Stomach (tissue), 8 donors: ENCODE measurements at regions not wholly inside any gene's neighbourhood (a gene's known extent, or its start where the extent isn't known, plus 50 kb on each side); places are given as distances from the start of the nearest gene placed in this dataset.
"Not testable (repeated sequence)": the region's sequence is repeated elsewhere in the genome, so short reads cannot be mapped to it uniquely, and the experiment has no call there.

ENCODE experiments used
- DNase-seq, 2 donors: peaks; one replicate each; pipeline versions ENCODE4 v3.0.0 to v3.0.0-alpha.2; 2013 to 2019
- H3K27ac ChIP-seq, 5 donors: fragments of 200-600 bp in 4 of 5; sonication (generic) in 4 of 5; one replicate each; pipeline ENCODE4 v1.5.1; 2013 to 2019; ENCODE audit warnings: mild to moderate bottlenecking in 1 of 5, moderate library complexity in 1 of 5
- H3K27me3 ChIP-seq, 3 donors: fragments of 200-600 bp; sonication (generic); one replicate each; pipeline ENCODE4 v1.5.1; 2017 to 2019; ENCODE audit warnings: mixed run types in 1 of 3
- H3K36me3 ChIP-seq, 4 donors: fragments of 200-600 bp; sonication (generic); 1 replicate in 3 of 4; 2 replicates in 1 of 4; pipeline ENCODE4 v1.5.1; 2016 to 2019
- H3K4me1 ChIP-seq, 4 donors: fragments of 200-600 bp; sonication (generic); one replicate each; pipeline ENCODE4 v1.5.1; 2016 to 2019
- H3K4me3 ChIP-seq, 4 donors: fragments of 200-600 bp; sonication (generic) in 3 of 4; one replicate each; pipeline ENCODE4 v1.5.1; 2016 to 2019; ENCODE audit warnings: mild to moderate bottlenecking in 1 of 4
- H3K9me3 ChIP-seq, 4 donors: fragments of 200-600 bp; sonication (generic); one replicate each; pipeline ENCODE4 v1.5.1; 2016 to 2019
- CTCF ChIP-seq, 7 experiments: fragments of 450-650 bp in 4 of 7; fragments of 200-600 bp in 3 of 7; sonication (generic) in 3 of 7; IDR thresholded peaks; one replicate each; pipeline ENCODE4 v1.5.1; 2016 to 2019; ENCODE audit warnings: antibody characterized with exemption in 7 of 7, control low read depth in 2 of 7, mild to moderate bottlenecking in 1 of 7
- EP300 ChIP-seq: sonication (generic); formaldehyde crosslinking; IDR thresholded peaks from one replicate; pipeline ENCODE4 v1.6.1; 2017; ENCODE audit warnings: antibody characterized with exemption
- POLR2A ChIP-seq, 4 donors: fragments of 450-650 bp; IDR thresholded peaks; one replicate each; pipeline ENCODE4 v1.6.1; 2016; ENCODE audit warnings: antibody characterized with exemption in 4 of 4, control low read depth in 2 of 4, mild to moderate bottlenecking in 1 of 4, moderate library complexity in 1 of 4
- POLR2AphosphoS5 ChIP-seq, 3 donors: sonication (generic); formaldehyde crosslinking; IDR thresholded peaks; one replicate each; pipeline ENCODE4 v1.6.1; 2016; ENCODE audit warnings: antibody characterized with exemption in 3 of 3
- WGBS, 5 donors: extraction: QIAGEN DNeasy Blood & Tissue Kit in 3 of 5; methylation state at CpG; one replicate each; pipeline versions ENCODE4 v1.1.5 to v1.1.7; 2013 to 2018; 5-methylcytosine and 5-hydroxymethylcytosine counted together
- intact Hi-C: fragments of 100-400 bp; cut with DNase I; formaldehyde crosslinking; loops from one replicate; pipeline ENCODE4 v1.15.1; 2023; ENCODE audit warnings: low total_unique reads
- donor health status: healthy with polysubstance abuse.
- donor health status: Bipolar disorder and iron deficiency.
- donor health status: healthy.

- DNase-seq = peak; percentile 73 to 84
These were observed 314.0 kb downstream of the PTPRU start for GRCh38 chr1:29550119-29550841.

GRCh38 chr1:29549728-29550118 is 313.4 kb downstream of the PTPRU start:
- peak in 1 of 2 donors; percentile 29 for DNase-seq
- peak overlapping the region in 2 of 5 donors; percentile 56 for H3K27ac ChIP-seq
- H3K4me3 ChIP-seq, H3K4me1 ChIP-seq, H3K36me3 ChIP-seq, H3K9me3 ChIP-seq: not testable (repeated sequence)
- intact Hi-C loops = loop anchor here (10.0 kb wide), 1 partner anchor 1105 kb away; no protein-coding TSS in a partner anchor
- H3K27me3 ChIP-seq = peaks cover 0 to 16% (median 0%) of the 10 kb centered on the region in 3 donors
- 28 to 72% (median 52%) methylated on average over 1 to 6 of the region's 7 CpGs for WGBS, 5 donors

More at GRCh38 chr1:29550119-29550841, 314.0 kb downstream of the PTPRU start:
- H3K27me3 ChIP-seq = peaks cover 0 to 16% (median 0%) of the 10 kb centered on the region in 3 donors
- intact Hi-C loops = loop anchor here (10.0 kb wide), 1 partner anchor 1105 kb away; no protein-coding TSS in a partner anchor
- H3K27ac ChIP-seq = peak overlapping the region in 3 of 5 donors; percentile 39 to 65 (median 56)
- H3K4me1 ChIP-seq = peaks cover 0 to 9% (median 6%) of the 10 kb centered on the region in 4 donors
- TF ChIP-seq POLR2AphosphoS5 (IDR thresholded peaks at IDR 0.05) (peak in 1 of 3 donors; percentile 51), CTCF (IDR thresholded peaks at IDR 0.05) (no peak), EP300 (no peak), POLR2A (IDR thresholded peaks at IDR 0.05) (no peak)
- H3K4me3 ChIP-seq = no peak overlapping the region
- no peaks in the 10 kb centered on the region for H3K9me3 ChIP-seq
- WGBS, 5 donors = 38 to 61% (median 55%) methylated on average over 8 to 19 of the region's 19 CpGs
- H3K36me3 ChIP-seq = no peaks in the 10 kb centered on the region

GRCh38 chr1:29549001-29549400 is 312.7 kb downstream of the PTPRU start:
- H3K4me1 ChIP-seq = peaks cover 0 to 9% (median 6%) of the 10 kb centered on the region in 4 donors
- H3K27me3 ChIP-seq = peaks cover 0 to 16% (median 0%) of the 10 kb centered on the region in 3 donors
- no peaks in the 10 kb centered on the region for H3K36me3 ChIP-seq
- TF ChIP-seq POLR2A (IDR thresholded peaks at IDR 0.05) = no peak
- no peak for TF ChIP-seq CTCF (IDR thresholded peaks at IDR 0.05)
- no peak for TF ChIP-seq EP300
- no peak for TF ChIP-seq POLR2AphosphoS5 (IDR thresholded peaks at IDR 0.05)
- H3K4me3 ChIP-seq = no peak overlapping the region
- WGBS, 5 donors = 75 to 98% (median 80%) methylated on average over 6 of the region's 6 CpGs
- H3K9me3 ChIP-seq = no peaks in the 10 kb centered on the region
- intact Hi-C loops = no loop called here
- DNase-seq = no peak
- no peak overlapping the region for H3K27ac ChIP-seq

- H3K4me3 ChIP-seq = no peak overlapping the region
- intact Hi-C loops = no loop called here
- DNase-seq = no peak
- no peak for TF ChIP-seq CTCF (IDR thresholded peaks at IDR 0.05)
- no peak for TF ChIP-seq POLR2AphosphoS5 (IDR thresholded peaks at IDR 0.05)
- no peak for TF ChIP-seq EP300
- no peak for TF ChIP-seq POLR2A (IDR thresholded peaks at IDR 0.05)
- whole genome bisulfite sequencing, 5 donors = 40 to 62% (median 55%) methylated on average over 5 of the region's 5 CpGs
- H3K4me1 ChIP-seq = peaks cover 0 to 9% (median 6%) of the 10 kb centered on the region in 4 donors
- no peaks in the 10 kb centered on the region for H3K36me3 ChIP-seq
- H3K27ac ChIP-seq = no peak overlapping the region
- peaks cover 0 to 16% (median 0%) of the 10 kb centered on the region in 3 donors for H3K27me3 ChIP-seq
- H3K9me3 ChIP-seq = no peaks in the 10 kb centered on the region
These were observed 311.8 kb downstream of the PTPRU start for GRCh38 chr1:29548091-29548490.

- TF ChIP-seq CTCF (IDR thresholded peaks at IDR 0.05) (no peak), POLR2A (IDR thresholded peaks at IDR 0.05) (no peak)
- no peak for DNase-seq
- Histone ChIP-seq H3K27ac (no peak overlapping the region), H3K27me3 (peaks cover 0 to 16% (median 0%) of the 10 kb centered on the region in 3 donors), H3K36me3 (no peaks in the 10 kb centered on the region), H3K4me1 (peaks cover 0 to 9% (median 6%) of the 10 kb centered on the region in 4 donors), H3K9me3 (no peaks in the 10 kb centered on the region), H3K4me3 (no peak overlapping the region)
- WGBS, 5 donors = 88 to 98% (median 93%) methylated on average over 5 of the region's 5 CpGs
- intact Hi-C loops = no loop called here
These were observed 311.0 kb downstream of the PTPRU start for GRCh38 chr1:29547300-29547699.
